ENCODE measurements at regions not wholly inside any gene's neighbourhood (a gene's known extent, or its start where the extent isn't known, plus 50 kb on each side); places are given as distances from the start of the nearest gene placed in this dataset.

DNA sequence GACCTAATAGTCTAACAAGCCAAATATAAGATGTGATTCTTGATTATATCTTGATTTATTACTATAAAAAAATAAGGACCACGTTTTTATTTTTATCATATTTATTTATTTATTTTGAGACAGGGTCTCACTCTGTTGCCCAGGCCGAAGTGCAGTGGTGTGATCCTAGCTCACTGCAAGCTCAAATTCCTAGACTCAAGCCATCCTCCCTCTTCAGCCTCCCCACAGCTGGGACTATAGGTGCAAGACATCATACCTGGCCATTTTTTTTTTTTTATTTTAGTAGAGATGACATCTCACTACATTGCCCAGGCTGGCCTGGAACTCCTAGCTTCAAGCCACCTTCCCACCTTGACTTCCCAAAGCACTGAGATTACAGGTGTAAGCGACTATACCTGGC, 61.0 kb upstream of the LARP1 start:
- TF ChIP-seq, protein P1, sequence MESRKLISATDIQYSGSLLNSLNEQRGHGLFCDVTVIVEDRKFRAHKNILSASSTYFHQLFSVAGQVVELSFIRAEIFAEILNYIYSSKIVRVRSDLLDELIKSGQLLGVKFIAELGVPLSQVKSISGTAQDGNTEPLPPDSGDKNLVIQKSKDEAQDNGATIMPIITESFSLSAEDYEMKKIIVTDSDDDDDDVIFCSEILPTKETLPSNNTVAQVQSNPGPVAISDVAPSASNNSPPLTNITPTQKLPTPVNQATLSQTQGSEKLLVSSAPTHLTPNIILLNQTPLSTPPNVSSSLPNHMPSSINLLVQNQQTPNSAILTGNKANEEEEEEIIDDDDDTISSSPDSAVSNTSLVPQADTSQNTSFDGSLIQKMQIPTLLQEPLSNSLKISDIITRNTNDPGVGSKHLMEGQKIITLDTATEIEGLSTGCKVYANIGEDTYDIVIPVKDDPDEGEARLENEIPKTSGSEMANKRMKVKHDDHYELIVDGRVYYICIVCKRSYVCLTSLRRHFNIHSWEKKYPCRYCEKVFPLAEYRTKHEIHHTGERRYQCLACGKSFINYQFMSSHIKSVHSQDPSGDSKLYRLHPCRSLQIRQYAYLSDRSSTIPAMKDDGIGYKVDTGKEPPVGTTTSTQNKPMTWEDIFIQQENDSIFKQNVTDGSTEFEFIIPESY (IDR thresholded peaks at IDR 0.05; ENCODE audit: extremely low read depth, insufficient replicate concordance, low read length): no peak
- TF ChIP-seq EZH2phosphoT487 (IDR thresholded peaks at IDR 0.05; ENCODE audit: borderline replicate concordance): no peak
- TF ChIP-seq, protein P2, sequence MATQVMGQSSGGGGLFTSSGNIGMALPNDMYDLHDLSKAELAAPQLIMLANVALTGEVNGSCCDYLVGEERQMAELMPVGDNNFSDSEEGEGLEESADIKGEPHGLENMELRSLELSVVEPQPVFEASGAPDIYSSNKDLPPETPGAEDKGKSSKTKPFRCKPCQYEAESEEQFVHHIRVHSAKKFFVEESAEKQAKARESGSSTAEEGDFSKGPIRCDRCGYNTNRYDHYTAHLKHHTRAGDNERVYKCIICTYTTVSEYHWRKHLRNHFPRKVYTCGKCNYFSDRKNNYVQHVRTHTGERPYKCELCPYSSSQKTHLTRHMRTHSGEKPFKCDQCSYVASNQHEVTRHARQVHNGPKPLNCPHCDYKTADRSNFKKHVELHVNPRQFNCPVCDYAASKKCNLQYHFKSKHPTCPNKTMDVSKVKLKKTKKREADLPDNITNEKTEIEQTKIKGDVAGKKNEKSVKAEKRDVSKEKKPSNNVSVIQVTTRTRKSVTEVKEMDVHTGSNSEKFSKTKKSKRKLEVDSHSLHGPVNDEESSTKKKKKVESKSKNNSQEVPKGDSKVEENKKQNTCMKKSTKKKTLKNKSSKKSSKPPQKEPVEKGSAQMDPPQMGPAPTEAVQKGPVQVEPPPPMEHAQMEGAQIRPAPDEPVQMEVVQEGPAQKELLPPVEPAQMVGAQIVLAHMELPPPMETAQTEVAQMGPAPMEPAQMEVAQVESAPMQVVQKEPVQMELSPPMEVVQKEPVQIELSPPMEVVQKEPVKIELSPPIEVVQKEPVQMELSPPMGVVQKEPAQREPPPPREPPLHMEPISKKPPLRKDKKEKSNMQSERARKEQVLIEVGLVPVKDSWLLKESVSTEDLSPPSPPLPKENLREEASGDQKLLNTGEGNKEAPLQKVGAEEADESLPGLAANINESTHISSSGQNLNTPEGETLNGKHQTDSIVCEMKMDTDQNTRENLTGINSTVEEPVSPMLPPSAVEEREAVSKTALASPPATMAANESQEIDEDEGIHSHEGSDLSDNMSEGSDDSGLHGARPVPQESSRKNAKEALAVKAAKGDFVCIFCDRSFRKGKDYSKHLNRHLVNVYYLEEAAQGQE (IDR thresholded peaks at IDR 0.05; ENCODE audit: low read depth): no peak
- TF ChIP-seq, protein P3, sequence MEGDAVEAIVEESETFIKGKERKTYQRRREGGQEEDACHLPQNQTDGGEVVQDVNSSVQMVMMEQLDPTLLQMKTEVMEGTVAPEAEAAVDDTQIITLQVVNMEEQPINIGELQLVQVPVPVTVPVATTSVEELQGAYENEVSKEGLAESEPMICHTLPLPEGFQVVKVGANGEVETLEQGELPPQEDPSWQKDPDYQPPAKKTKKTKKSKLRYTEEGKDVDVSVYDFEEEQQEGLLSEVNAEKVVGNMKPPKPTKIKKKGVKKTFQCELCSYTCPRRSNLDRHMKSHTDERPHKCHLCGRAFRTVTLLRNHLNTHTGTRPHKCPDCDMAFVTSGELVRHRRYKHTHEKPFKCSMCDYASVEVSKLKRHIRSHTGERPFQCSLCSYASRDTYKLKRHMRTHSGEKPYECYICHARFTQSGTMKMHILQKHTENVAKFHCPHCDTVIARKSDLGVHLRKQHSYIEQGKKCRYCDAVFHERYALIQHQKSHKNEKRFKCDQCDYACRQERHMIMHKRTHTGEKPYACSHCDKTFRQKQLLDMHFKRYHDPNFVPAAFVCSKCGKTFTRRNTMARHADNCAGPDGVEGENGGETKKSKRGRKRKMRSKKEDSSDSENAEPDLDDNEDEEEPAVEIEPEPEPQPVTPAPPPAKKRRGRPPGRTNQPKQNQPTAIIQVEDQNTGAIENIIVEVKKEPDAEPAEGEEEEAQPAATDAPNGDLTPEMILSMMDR (IDR thresholded peaks at IDR 0.05 in 2 of 3, conservative IDR thresholded peaks at IDR 0.05 in 1 of 3; ENCODE audit: borderline replicate concordance in 1 of 3, insufficient read depth in 1 of 3, low read depth in 2 of 3, low read length in 2 of 3): no peak
